ENCODE measurements at regions not wholly inside any gene's neighbourhood (a gene's known extent, or its start where the extent isn't known, plus 50 kb on each side); places are given as distances from the start of the nearest gene placed in this dataset.

- FAIRE-seq (no peak), DNase-seq (ENCODE audit: low read depth) (no peak)
- H3K79me2 ChIP-seq (ENCODE audit: insufficient read depth, low read length): no peaks in the 10 kb centered on the region
- H3K27ac ChIP-seq (ENCODE audit: low read depth, low read length): no peak overlapping the region
- H3K27me3 Mint-ChIP-seq (ENCODE audit: low read depth, unreplicated experiment): no peaks in the 10 kb centered on the region
- no peak overlapping the region for H3K27ac Mint-ChIP-seq (ENCODE audit: unreplicated experiment)
- H3K9me3 Mint-ChIP-seq (ENCODE audit: unreplicated experiment): peaks cover 6% of the 10 kb centered on the region
- H3K9ac ChIP-seq (ENCODE audit: low read length): no peak overlapping the region
- no peaks in the 10 kb centered on the region for H3K36me3 Mint-ChIP-seq (ENCODE audit: low read depth, unreplicated experiment)
- no peak overlapping the region for H2AFZ ChIP-seq (ENCODE audit: low read depth, low read length)
- H3K27me3 ChIP-seq (ENCODE audit: insufficient read depth, low read length): no peaks in the 10 kb centered on the region
- peaks cover 2% of the 10 kb centered on the region for H3K4me1 Mint-ChIP-seq (ENCODE audit: low read depth, unreplicated experiment)
- H3K4me1 ChIP-seq (ENCODE audit: insufficient read depth, low read length): no peaks in the 10 kb centered on the region
- H4K20me1 ChIP-seq (ENCODE audit: insufficient read depth, low read length): no peaks in the 10 kb centered on the region
- H3K9me3 ChIP-seq (ENCODE audit: insufficient read depth, low read depth, low read length): no peaks in the 10 kb centered on the region
- no peak overlapping the region for H3K4me2 ChIP-seq (ENCODE audit: low read length)
- no peak overlapping the region for H3K4me3 Mint-ChIP-seq (ENCODE audit: unreplicated experiment)
- H3K36me3 ChIP-seq (ENCODE audit: insufficient read depth, low read length): no peaks in the 10 kb centered on the region
- no peak overlapping the region for H3K4me3 ChIP-seq (ENCODE audit: insufficient read depth, low read depth, low read length)
- no peak for TF ChIP-seq CTCF (IDR thresholded peaks at IDR 0.05; ENCODE audit: insufficient read depth, low read depth, low read length)
- TF ChIP-seq EZH2 (IDR thresholded peaks at IDR 0.05; ENCODE audit: insufficient read depth, low read length): no peak
Observed at GRCh38 chr2:196558497-196558896, 81.0 kb upstream of the CCDC150 start.

GRCh38 chr2:196563876-196564275 lies 75.6 kb upstream of the CCDC150 start:
- Mint-ChIP-seq H3K36me3 (ENCODE audit: low read depth, unreplicated experiment) (no peaks in the 10 kb centered on the region), H3K27ac (ENCODE audit: unreplicated experiment) (no peak overlapping the region), H3K4me3 (ENCODE audit: unreplicated experiment) (no peak overlapping the region), H3K4me1 (ENCODE audit: low read depth, unreplicated experiment) (no peaks in the 10 kb centered on the region), H3K9me3 (ENCODE audit: unreplicated experiment) (peaks cover 6% of the 10 kb centered on the region), H3K27me3 (ENCODE audit: low read depth, unreplicated experiment) (no peaks in the 10 kb centered on the region)
- no peak overlapping the region for H3K4me2 ChIP-seq (ENCODE audit: low read length)
- no peak overlapping the region for H3K9ac ChIP-seq (ENCODE audit: low read length)
- DNase-seq (ENCODE audit: low read depth): no peak
- H3K79me2 ChIP-seq (ENCODE audit: insufficient read depth, low read length): no peaks in the 10 kb centered on the region
- H3K4me1 ChIP-seq (ENCODE audit: insufficient read depth, low read length): no peaks in the 10 kb centered on the region
- H3K9me3 ChIP-seq (ENCODE audit: insufficient read depth, low read depth, low read length): no peaks in the 10 kb centered on the region
- H4K20me1 ChIP-seq (ENCODE audit: insufficient read depth, low read length): no peaks in the 10 kb centered on the region
- H2AFZ ChIP-seq (ENCODE audit: low read depth, low read length): no peak overlapping the region
- H3K4me3 ChIP-seq (ENCODE audit: insufficient read depth, low read depth, low read length): no peak overlapping the region
- TF ChIP-seq CTCF (IDR thresholded peaks at IDR 0.05; ENCODE audit: insufficient read depth, low read depth, low read length): no peak
- no peak for TF ChIP-seq EZH2 (IDR thresholded peaks at IDR 0.05; ENCODE audit: insufficient read depth, low read length)
- no peaks in the 10 kb centered on the region for H3K27me3 ChIP-seq (ENCODE audit: insufficient read depth, low read length)
- FAIRE-seq: no peak
- H3K36me3 ChIP-seq (ENCODE audit: insufficient read depth, low read length): no peaks in the 10 kb centered on the region
- no peak overlapping the region for H3K27ac ChIP-seq (ENCODE audit: low read depth, low read length)

GRCh38 chr2:196565106-196565765 lies 74.3 kb upstream of the CCDC150 start:
- Mint-ChIP-seq H3K27me3 (ENCODE audit: low read depth, unreplicated experiment) (no peaks in the 10 kb centered on the region), H3K9me3 (ENCODE audit: unreplicated experiment) (peaks cover 6% of the 10 kb centered on the region), H3K4me3 (ENCODE audit: unreplicated experiment) (no peak overlapping the region), H3K27ac (ENCODE audit: unreplicated experiment) (no peak overlapping the region), H3K4me1 (ENCODE audit: low read depth, unreplicated experiment) (no peaks in the 10 kb centered on the region), H3K36me3 (ENCODE audit: low read depth, unreplicated experiment) (no peaks in the 10 kb centered on the region)
- TF ChIP-seq EZH2 (IDR thresholded peaks at IDR 0.05; ENCODE audit: insufficient read depth, low read length): no peak
- TF ChIP-seq CTCF (IDR thresholded peaks at IDR 0.05; ENCODE audit: insufficient read depth, low read depth, low read length): no peak
- H3K9ac ChIP-seq (ENCODE audit: low read length): no peak overlapping the region
- no peak overlapping the region for H3K4me2 ChIP-seq (ENCODE audit: low read length)
- no peak overlapping the region for H3K4me3 ChIP-seq (ENCODE audit: insufficient read depth, low read depth, low read length)
- H2AFZ ChIP-seq (ENCODE audit: low read depth, low read length): no peak overlapping the region
- H4K20me1 ChIP-seq (ENCODE audit: insufficient read depth, low read length): no peaks in the 10 kb centered on the region
- H3K27me3 ChIP-seq (ENCODE audit: insufficient read depth, low read length): no peaks in the 10 kb centered on the region
- no peaks in the 10 kb centered on the region for H3K79me2 ChIP-seq (ENCODE audit: insufficient read depth, low read length)
- DNase-seq (ENCODE audit: low read depth): no peak
- no peaks in the 10 kb centered on the region for H3K36me3 ChIP-seq (ENCODE audit: insufficient read depth, low read length)
- FAIRE-seq: no peak
- no peaks in the 10 kb centered on the region for H3K4me1 ChIP-seq (ENCODE audit: insufficient read depth, low read length)
- H3K9me3 ChIP-seq (ENCODE audit: insufficient read depth, low read depth, low read length): no peaks in the 10 kb centered on the region
- H3K27ac ChIP-seq (ENCODE audit: low read depth, low read length): no peak overlapping the region
